Osteoblast (primary cell): ENCODE measurements at regions not wholly inside any gene's neighbourhood (a gene's known extent, or its start where the extent isn't known, plus 50 kb on each side); places are given as distances from the start of the nearest gene placed in this dataset.

Experiments used
- DNase-seq: peaks from one replicate; pipeline ENCODE4 v3.0.0; 2011; ENCODE audit warnings: low spot score, mixed read lengths; ENCODE audit not compliant: insufficient read length; ENCODE audit errors: missing footprints
- H2AFZ ChIP-seq: 2 replicates; pipeline ENCODE4 v1.6.0; 2011; ENCODE audit warnings: mild to moderate bottlenecking, low read length
- H3K27ac ChIP-seq: 2 replicates; pipeline ENCODE4 v1.5.1; 2011; ENCODE audit warnings: mild to moderate bottlenecking, low read depth, low read length, moderate library complexity
- H3K27me3 ChIP-seq: 2 replicates; pipeline ENCODE4 v1.6.0; 2012; ENCODE audit warnings: mild to moderate bottlenecking, control low read depth, inconsistent platforms, low read length, moderate library complexity; ENCODE audit not compliant: insufficient read depth
- H3K36me3 ChIP-seq: 2 replicates; pipeline ENCODE4 v1.5.1; 2011; ENCODE audit warnings: mild to moderate bottlenecking, low read length, control low read depth, moderate library complexity; ENCODE audit not compliant: insufficient read depth
- H3K4me1 ChIP-seq: 2 replicates; pipeline ENCODE4 v1.5.1; 2011; ENCODE audit warnings: mild to moderate bottlenecking, low read length, control low read depth, moderate library complexity; ENCODE audit not compliant: insufficient read depth
- H3K4me2 ChIP-seq: 2 replicates; pipeline ENCODE4 v1.6.0; 2011; ENCODE audit warnings: mild to moderate bottlenecking, low read length; ENCODE audit not compliant: insufficient read depth
- H3K4me3 ChIP-seq: fragments of 200-600 bp; sonication (generic); 3 replicates; pipeline ENCODE4 v1.5.1; 2012; ENCODE audit warnings: mild to moderate bottlenecking, low read length, inconsistent platforms; ENCODE audit not compliant: insufficient read depth
- H3K79me2 ChIP-seq: 2 replicates; pipeline ENCODE4 v1.6.0; 2012; ENCODE audit warnings: mild to moderate bottlenecking, low read length, control low read depth, inconsistent platforms; ENCODE audit not compliant: insufficient read depth
- H3K9me3 ChIP-seq: 2 replicates; pipeline ENCODE4 v1.5.1; 2011; ENCODE audit warnings: low read depth, low read length, control low read depth
- H4K20me1 ChIP-seq: 2 replicates; pipeline ENCODE4 v1.6.0; 2012; ENCODE audit warnings: mild to moderate bottlenecking, low read length, control low read depth; ENCODE audit not compliant: insufficient read depth
- CTCF ChIP-seq: IDR thresholded peaks from 2 replicates; pipeline ENCODE4 v1.5.1; 2011; ENCODE audit warnings: mild to moderate bottlenecking, low read depth, low read length, moderate library complexity; ENCODE audit errors: extremely low read depth

- no peak overlapping the region for H2AFZ ChIP-seq
- H3K4me3 ChIP-seq = no peak overlapping the region
- TF ChIP-seq CTCF = no peak
- no peaks in the 10 kb centered on the region for H3K36me3 ChIP-seq
- no peak overlapping the region for H3K27ac ChIP-seq
- H3K4me1 ChIP-seq = no peaks in the 10 kb centered on the region
- H4K20me1 ChIP-seq = no peaks in the 10 kb centered on the region
- H3K79me2 ChIP-seq = no peaks in the 10 kb centered on the region
- H3K9me3 ChIP-seq = no peaks in the 10 kb centered on the region
- H3K4me2 ChIP-seq = no peak overlapping the region
- H3K27me3 ChIP-seq = no peaks in the 10 kb centered on the region
- DNase-seq = no peak
Measured at GRCh38 chr6:163743796-163744195, 329.3 kb downstream of the QKI start.

GRCh38 chr6:163741743-163742363 lies 327.3 kb downstream of the QKI start:
- Histone ChIP-seq H3K79me2 (no peaks in the 10 kb centered on the region), H2AFZ (no peak overlapping the region), H3K36me3 (no peaks in the 10 kb centered on the region), H4K20me1 (no peaks in the 10 kb centered on the region), H3K4me2 (no peak overlapping the region), H3K27ac (no peak overlapping the region), H3K4me1 (no peaks in the 10 kb centered on the region), H3K9me3 (no peaks in the 10 kb centered on the region), H3K4me3 (no peak overlapping the region), H3K27me3 (no peaks in the 10 kb centered on the region)
- no peak for DNase-seq
- TF ChIP-seq CTCF = no peak

- no peak for DNase-seq
- no peaks in the 10 kb centered on the region for H4K20me1 ChIP-seq
- H3K4me1 ChIP-seq = no peaks in the 10 kb centered on the region
Measured at GRCh38 chr6:163741342-163741741, 326.8 kb downstream of the QKI start.

GRCh38 chr6:163739966-163740365 lies 325.4 kb downstream of the QKI start:
- no peaks in the 10 kb centered on the region for H3K27me3 ChIP-seq
- no peaks in the 10 kb centered on the region for H3K4me1 ChIP-seq
- no peak overlapping the region for H3K4me2 ChIP-seq
- no peak for DNase-seq
- no peak overlapping the region for H3K27ac ChIP-seq
- no peak for TF ChIP-seq CTCF
- H3K9me3 ChIP-seq = no peaks in the 10 kb centered on the region
- H3K79me2 ChIP-seq = no peaks in the 10 kb centered on the region
- H3K4me3 ChIP-seq = no peak overlapping the region
- H3K36me3 ChIP-seq = no peaks in the 10 kb centered on the region
- H2AFZ ChIP-seq = no peak overlapping the region
- no peaks in the 10 kb centered on the region for H4K20me1 ChIP-seq

More at GRCh38 chr6:163741342-163741741, 326.8 kb downstream of the QKI start:
- H3K27ac ChIP-seq = no peak overlapping the region
- H3K36me3 ChIP-seq = no peaks in the 10 kb centered on the region
- H3K4me3 ChIP-seq = no peak overlapping the region
- no peak overlapping the region for H3K4me2 ChIP-seq
- H3K9me3 ChIP-seq = no peaks in the 10 kb centered on the region
- H3K79me2 ChIP-seq = no peaks in the 10 kb centered on the region
- H3K27me3 ChIP-seq = no peaks in the 10 kb centered on the region
- no peak for TF ChIP-seq CTCF
- no peak overlapping the region for H2AFZ ChIP-seq
